GM18517 (cell line): ENCODE measurements at regions not wholly inside any gene's neighbourhood (a gene's known extent, or its start where the extent isn't known, plus 50 kb on each side); places are given as distances from the start of the nearest gene placed in this dataset.
"Not testable (repeated sequence)": the region's sequence is repeated elsewhere in the genome, so short reads cannot be mapped to it uniquely, and the experiment has no call there.

ENCODE experiments used
- ATAC-seq: cut with Tn5 transposase; IDR thresholded peaks from one replicate; pipeline ENCODE4 v1.9.1; 2021; ENCODE audit warnings: mild to moderate bottlenecking, moderate library complexity; ENCODE audit not compliant: unreplicated experiment

DNA sequence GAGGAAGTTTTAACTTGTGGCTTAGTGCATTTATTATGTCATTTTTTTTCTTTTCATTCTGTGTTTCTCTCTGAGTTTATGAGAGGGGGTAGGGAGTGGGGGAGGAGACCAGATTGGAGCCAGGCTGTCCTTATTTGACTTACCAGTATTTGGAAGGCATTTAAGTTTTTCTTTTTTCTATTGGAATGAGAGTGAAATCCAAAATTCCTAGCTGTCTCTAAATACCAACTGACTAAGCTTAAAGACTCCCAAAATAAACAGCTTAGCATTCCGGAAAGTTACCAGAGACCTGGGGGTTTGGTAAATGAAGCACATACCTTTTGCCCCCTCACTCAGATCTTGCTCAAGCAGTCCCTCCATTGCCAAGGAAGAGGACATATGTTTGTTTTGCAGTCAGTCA lies 581.9 kb upstream of the BRINP1 start:
- no peak for ATAC-seq

DNA sequence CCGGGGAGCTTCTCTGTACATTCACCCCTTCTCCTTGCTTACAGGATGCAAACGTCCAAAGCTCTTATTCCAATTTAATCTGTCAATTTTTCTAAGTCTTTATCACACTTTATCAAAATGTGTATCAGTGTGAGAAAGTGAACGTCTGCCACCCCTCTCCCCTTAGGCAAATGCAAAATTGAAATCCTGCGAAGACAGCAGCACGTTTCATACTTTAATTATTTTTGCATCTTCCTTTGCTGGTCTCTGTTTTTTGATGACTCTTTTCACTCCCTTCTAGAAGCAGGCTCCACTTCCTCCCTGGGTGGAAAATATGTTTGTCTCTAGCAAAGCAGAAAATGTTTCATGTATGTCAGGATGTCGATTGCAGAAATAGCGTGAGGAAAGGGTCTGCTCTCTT lies 576.5 kb upstream of the BRINP1 start:
- ATAC-seq = no peak

DNA sequence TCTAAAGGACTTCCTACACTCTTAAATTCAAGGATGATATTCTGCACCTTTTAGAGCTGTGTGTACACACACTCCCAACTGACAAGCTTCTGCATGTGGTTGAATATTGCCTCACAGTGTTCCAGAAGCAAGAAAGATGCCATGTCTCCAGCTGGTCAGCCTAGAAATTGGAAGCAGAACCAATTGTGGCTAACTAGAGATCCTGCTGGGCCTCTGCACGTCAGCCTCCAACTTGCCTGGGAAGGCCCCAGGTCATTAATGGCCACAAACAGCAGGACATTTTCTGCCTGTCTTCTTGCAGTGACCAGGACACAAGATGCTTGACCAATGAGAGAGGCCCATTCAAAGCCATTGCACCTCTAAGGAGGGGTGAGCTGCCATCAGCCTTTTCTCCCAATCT lies 571.9 kb upstream of the BRINP1 start:
- no peak for ATAC-seq

- ATAC-seq = no peak
Observed at GRCh38 chr9:119938871-119939270, 569.6 kb upstream of the BRINP1 start.

DNA sequence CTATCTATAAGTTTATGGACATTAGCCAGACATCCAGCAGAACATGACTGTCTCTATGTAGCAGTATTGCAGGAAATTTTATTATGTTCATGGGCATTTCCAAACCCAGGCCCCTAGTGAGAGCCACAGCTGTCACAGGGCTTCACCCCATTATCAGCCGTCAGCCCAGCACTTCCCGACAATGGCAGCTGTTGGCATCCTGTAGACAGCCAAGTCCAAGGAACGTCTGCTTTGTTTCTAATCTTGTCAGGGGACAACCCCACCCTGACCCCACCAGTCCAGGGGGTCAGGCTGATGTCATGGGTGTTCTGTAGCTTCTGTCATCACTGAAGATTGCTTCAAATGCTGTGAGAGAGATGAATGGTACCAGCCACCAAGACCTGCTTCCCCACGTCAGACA lies 565.3 kb upstream of the BRINP1 start:
- ATAC-seq = no peak

GRCh38 chr9:119933191-119933590 lies 564.0 kb upstream of the BRINP1 start:
- no peak for ATAC-seq

DNA sequence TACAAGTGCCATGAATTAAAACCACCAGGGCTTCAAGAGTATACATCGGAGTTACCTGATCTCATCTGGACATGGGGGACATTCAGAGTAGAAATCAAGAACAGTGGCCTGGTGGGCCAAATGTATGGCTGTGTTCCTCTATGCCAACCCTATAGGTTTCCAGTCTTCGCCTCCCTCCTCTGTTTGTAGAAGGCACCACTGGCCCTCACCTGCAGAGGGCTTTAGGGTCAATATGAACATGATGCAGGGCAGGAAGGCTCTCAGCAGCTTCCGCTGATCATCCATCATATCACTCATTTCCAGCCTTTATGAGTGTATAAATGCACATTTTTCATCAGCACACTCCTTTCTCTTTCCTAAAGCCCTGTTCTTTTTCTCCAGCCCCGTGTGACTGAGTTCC lies 555.5 kb upstream of the BRINP1 start:
- no peak for ATAC-seq

DNA sequence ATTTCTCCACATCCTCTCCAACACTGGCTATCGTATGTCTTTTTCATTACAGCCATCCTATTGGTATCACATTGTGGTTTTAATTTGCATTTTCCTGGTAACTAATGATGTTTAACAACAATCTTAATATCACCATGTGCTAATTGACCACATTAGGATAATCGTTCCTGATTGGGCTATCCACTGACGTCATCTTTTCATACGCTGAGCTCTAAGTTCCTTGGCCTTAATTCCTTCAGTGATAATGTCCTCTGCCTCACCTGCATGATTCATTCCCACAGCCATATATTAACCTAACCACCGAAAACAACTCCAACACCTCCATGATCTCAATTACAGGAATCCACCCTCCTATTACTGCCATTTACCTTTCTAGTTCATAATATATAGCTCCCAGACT lies 547.9 kb upstream of the BRINP1 start:
- no peak for ATAC-seq

DNA sequence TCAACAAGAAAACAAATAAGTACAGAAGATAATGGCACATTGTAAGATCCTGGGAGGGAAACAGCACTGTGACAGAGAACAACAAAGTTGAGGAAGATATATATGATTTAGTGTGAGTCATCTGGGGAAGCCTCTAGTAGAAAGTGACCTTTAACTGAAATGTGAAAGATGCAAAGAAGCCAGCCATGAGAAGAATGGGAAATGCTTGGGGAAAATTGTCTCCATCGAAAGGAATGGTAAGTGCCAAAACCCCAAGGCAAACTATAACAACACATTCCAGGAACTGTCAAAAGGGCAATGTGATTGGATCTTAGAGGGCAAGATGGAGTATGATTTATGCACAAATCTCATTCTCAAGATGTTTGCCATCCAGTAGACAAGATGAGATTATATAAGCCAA lies 537.8 kb upstream of the BRINP1 start:
- ATAC-seq = no peak

DNA sequence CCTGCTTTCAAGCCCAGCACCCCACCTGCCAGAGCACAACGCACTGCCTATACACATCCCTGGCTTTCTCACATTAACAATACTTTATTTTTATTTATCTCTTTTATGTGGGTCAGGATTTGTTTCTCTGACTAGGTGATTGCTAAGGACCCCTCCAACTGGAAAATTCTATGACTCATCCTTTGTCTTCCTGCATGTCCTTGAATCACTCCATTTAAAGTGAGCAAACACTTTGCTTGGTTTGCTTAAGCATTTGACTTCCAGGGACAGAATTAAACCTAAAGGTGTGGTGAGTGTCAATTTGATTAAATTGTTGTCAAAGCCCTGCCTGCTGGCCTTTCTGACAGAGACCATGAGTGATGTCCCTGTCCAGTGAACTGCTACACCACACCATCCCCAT lies 536.5 kb upstream of the BRINP1 start:
- ATAC-seq = no peak

GRCh38 chr9:119903851-119904250 lies 534.6 kb upstream of the BRINP1 start:
- no peak for ATAC-seq

- ATAC-seq = no peak
Observed at GRCh38 chr9:119902611-119903010, 533.4 kb upstream of the BRINP1 start.

GRCh38 chr9:119898316-119898715 lies 529.1 kb upstream of the BRINP1 start:
- ATAC-seq = no peak

DNA sequence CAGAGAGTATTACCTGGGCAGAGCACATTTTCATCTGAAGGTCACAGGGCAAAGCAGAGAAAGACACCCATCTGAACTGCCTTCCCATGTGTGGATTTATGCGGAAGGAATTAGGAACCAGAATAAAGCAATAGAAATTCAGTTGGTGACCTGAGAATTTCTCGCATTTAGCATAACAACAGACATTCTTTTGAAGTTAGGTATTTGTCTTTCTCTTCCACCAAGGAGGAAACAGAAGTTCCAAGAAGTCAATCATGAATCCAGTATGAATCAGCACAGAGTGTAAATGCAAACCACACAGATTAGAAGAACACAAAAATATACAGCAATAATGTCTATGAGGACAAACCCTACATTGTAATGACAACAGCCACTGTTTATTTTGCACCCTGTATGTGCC lies 515.2 kb upstream of the BRINP1 start:
- ATAC-seq = no peak

- ATAC-seq = no peak
Observed at GRCh38 chr9:119881898-119882297, 512.7 kb upstream of the BRINP1 start.

DNA sequence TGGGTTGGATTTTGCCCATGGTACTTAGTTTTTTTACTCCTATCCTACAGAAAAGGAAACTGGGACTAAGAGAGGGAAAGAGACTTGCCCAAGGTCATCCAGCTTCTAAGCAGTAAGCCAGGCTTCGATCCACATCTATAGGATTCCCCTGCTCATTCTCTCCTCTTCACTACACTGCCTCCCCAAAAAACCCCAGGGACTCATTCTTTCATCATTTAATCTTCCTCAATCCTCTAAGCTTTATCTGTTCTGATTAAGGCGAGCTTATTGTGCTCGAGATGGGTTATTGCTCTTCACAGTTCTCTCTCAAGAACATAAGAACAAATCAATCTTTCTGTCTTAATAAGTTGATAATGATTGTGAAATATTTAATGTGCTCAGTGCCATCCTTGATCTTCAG lies 511.1 kb upstream of the BRINP1 start:
- no peak for ATAC-seq

- ATAC-seq = no peak
Observed at GRCh38 chr9:119877306-119877705, 508.1 kb upstream of the BRINP1 start.

- ATAC-seq = no peak
Observed at GRCh38 chr9:119873877-119874276, 504.6 kb upstream of the BRINP1 start.

DNA sequence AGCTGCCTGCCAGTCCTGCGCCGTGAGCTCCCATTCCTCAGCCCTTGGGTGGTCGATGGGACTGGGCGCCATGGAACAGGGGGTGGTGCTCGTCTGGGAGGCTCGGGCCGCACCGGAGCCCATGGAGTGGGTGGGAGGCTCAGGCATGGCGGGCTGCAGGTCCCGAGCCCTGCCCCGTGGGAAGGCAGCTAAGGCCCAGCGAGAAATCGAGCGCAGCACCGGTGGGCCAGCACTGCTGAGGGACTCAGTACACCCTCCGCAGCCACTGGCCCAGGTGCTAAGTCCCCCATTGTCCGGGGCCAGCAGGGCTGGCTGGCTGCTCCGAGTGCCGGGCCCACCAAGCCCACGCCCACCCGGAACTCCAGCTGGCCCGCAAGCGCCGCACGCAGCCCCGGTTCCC lies 501.0 kb upstream of the BRINP1 start:
- not testable (repeated sequence) for ATAC-seq

GRCh38 chr9:119868694-119869093 lies 499.5 kb upstream of the BRINP1 start:
- no peak for ATAC-seq

DNA sequence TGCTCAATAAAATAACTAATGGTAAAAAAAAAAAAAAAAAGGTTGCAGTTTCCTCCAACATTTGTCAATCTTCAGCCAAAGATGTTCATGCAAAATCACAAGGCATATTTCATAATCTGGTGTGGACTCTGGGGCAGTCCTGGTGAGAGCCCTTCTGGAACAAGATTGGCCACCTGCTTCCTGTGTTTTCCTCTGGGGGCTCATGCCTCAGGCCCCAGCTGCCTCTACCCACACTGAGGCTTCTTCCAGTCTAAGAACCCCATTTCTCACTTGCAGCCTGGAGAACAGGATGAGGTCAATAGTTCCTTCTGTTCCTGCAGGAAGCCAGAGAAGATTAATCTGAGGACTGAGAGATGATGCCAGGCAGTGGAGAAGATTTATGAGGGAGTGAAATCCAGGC lies 492.6 kb upstream of the BRINP1 start:
- no peak for ATAC-seq

GRCh38 chr9:119859128-119859527 lies 489.9 kb upstream of the BRINP1 start:
- no peak for ATAC-seq

GRCh38 chr9:119853126-119853525 lies 483.9 kb upstream of the BRINP1 start:
- ATAC-seq = no peak

DNA sequence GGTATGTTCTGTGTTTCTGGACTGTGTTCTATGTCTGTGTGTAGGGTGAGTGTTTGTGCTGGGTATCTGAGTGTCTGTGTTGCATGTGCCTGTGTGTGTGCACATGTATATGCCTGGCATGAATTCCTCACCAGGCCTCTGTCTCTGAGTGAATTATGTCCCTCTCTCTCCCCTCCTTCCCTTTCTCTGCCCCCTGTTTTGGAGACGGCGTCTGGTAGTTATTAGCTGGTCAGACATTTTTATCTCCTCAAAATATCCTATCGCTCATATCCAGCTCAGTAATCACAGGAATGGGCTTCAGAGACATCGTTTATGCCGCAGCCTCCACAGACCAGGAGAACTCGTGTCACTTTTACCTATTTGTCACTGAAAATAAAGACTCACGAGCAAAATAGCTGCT lies 483.2 kb upstream of the BRINP1 start:
- no peak for ATAC-seq
